LNCAP (cell line): ENCODE measurements at regions not wholly inside any gene's neighbourhood (a gene's known extent, or its start where the extent isn't known, plus 50 kb on each side); places are given as distances from the start of the nearest gene placed in this dataset.

Experiments
- CTCF ChIP-seq: fragments of 450-650 bp; IDR thresholded peaks from 2 replicates; pipeline ENCODE4 v1.5.1; 2017; ENCODE audit warnings: mild to moderate bottlenecking

GRCh38 chr2:17303054-17303453 is 215.2 kb downstream of the RAD51AP2 start:
- no peak for TF ChIP-seq CTCF

GRCh38 chr2:17302281-17302680 is 216.0 kb downstream of the RAD51AP2 start:
- TF ChIP-seq CTCF, result no peak

- TF ChIP-seq CTCF, result no peak
These were observed 216.8 kb downstream of the RAD51AP2 start for GRCh38 chr2:17301437-17301836.

- no peak for TF ChIP-seq CTCF
These were observed 218.2 kb downstream of the RAD51AP2 start for GRCh38 chr2:17299891-17300540.

GRCh38 chr2:17298453-17298852 is 219.8 kb downstream of the RAD51AP2 start:
- TF ChIP-seq CTCF, result no peak

GRCh38 chr2:17296686-17297085 is 221.6 kb downstream of the RAD51AP2 start:
- no peak for TF ChIP-seq CTCF

- no peak for TF ChIP-seq CTCF
These were observed 228.6 kb downstream of the RAD51AP2 start for GRCh38 chr2:17289669-17290068.

GRCh38 chr2:17287183-17287582 is 231.1 kb downstream of the RAD51AP2 start:
- TF ChIP-seq CTCF, result no peak
